ENCODE measurements at regions not wholly inside any gene's neighbourhood (a gene's known extent, or its start where the extent isn't known, plus 50 kb on each side); places are given as distances from the start of the nearest gene placed in this dataset.

- TF ChIP-seq, protein P1, sequence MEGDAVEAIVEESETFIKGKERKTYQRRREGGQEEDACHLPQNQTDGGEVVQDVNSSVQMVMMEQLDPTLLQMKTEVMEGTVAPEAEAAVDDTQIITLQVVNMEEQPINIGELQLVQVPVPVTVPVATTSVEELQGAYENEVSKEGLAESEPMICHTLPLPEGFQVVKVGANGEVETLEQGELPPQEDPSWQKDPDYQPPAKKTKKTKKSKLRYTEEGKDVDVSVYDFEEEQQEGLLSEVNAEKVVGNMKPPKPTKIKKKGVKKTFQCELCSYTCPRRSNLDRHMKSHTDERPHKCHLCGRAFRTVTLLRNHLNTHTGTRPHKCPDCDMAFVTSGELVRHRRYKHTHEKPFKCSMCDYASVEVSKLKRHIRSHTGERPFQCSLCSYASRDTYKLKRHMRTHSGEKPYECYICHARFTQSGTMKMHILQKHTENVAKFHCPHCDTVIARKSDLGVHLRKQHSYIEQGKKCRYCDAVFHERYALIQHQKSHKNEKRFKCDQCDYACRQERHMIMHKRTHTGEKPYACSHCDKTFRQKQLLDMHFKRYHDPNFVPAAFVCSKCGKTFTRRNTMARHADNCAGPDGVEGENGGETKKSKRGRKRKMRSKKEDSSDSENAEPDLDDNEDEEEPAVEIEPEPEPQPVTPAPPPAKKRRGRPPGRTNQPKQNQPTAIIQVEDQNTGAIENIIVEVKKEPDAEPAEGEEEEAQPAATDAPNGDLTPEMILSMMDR (IDR thresholded peaks at IDR 0.05), result no peak
- no peak for TF ChIP-seq POLR2A (IDR thresholded peaks at IDR 0.05)
- no peak for TF ChIP-seq POLR2AphosphoS5 (IDR thresholded peaks at IDR 0.05)
- no peak for TF ChIP-seq EP300 (IDR thresholded peaks at IDR 0.05)
Measured at GRCh38 chr7:81500631-81501030, 269.2 kb downstream of the HGF start.

Data from sigmoid colon (tissue), 4 donors.